ENCODE measurements at regions not wholly inside any gene's neighbourhood (a gene's known extent, or its start where the extent isn't known, plus 50 kb on each side); places are given as distances from the start of the nearest gene placed in this dataset.

DNA sequence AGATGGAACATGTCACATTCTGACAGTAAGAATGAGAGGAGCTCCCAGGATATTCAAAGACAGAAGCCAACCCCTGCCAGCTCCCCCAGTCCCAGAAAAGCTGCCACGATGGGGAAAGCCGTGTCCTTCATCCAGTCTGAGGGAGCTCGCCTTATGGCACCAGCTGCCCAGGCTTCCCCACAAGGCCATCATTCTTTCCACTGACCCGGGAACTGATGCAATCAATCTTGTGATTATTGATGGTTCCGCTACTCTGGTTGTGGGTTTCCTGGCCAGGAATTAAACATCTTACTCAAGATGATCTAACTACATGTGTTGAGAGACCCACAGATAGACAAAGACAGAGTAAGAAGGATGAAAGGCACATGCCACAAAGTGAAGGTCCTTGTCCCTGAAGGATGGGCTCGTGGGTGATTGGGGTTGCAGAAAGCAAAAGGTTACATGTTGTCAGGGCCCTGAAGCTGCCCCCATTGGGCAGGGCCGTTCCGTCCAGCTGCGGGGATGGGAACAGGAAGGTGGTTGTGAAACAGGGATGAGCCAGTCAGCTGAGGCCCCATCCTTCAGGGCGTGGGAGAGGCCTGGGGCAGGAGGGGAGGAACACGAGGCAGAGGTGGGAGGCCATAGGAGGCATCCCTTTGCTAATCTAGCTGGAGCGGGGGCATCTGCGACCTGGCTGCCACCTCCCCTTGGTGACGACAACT lies 127.6 kb downstream of the OAT start:
- H3K4me3 ChIP-seq (ENCODE audit: low read length), result no peak overlapping the region
- no peak for DNase-seq (ENCODE audit: low read depth, low spot score)

DNA sequence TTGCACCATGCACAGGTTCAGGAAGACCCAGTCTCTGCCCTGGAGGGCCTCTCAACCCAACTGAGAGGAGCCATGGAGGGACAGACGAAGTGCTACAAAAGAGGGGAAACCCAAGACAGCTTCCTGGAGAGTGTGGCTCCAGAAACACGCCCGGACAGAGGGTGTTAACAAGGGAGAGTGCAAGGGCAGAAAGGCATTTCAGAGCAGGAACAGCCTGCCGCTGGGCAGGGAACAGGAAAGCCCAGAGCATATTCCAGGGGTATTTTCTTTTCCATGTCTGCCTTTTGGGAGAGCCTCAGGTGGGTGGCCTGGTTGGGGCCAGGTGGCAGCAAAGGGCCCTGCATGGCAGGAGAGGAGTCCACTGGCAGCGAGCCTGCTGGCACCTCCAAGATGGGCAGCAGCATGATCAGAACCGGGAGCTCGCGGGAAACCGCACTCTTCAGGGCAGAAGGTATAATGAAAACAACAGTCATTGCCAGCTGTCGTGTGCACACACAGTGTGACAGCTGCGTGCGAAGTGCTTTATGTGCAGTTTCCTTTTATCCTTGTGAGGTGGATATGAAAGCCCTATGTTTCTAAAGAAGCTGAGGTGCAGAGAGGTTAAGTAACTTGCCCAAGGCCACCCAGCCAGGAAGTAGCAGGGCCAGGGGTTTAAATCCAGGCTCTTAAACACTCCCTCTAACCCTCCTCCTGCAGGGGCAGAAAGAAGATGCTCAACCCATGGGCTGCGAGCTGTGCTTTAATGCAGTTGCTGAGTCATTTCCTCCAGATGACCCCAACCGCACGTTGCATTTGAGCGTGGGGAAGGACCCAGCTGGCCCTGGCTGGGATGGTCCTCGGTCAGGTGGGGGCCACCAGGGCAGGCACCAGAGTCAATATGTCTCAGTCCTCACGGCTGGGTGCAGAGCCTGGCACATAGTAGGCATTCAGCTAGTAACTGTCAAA lies 128.6 kb downstream of the OAT start:
- no peak overlapping the region for H3K4me3 ChIP-seq (ENCODE audit: low read length)
- DNase-seq (ENCODE audit: low read depth, low spot score), result peak; percentile 9

DNA sequence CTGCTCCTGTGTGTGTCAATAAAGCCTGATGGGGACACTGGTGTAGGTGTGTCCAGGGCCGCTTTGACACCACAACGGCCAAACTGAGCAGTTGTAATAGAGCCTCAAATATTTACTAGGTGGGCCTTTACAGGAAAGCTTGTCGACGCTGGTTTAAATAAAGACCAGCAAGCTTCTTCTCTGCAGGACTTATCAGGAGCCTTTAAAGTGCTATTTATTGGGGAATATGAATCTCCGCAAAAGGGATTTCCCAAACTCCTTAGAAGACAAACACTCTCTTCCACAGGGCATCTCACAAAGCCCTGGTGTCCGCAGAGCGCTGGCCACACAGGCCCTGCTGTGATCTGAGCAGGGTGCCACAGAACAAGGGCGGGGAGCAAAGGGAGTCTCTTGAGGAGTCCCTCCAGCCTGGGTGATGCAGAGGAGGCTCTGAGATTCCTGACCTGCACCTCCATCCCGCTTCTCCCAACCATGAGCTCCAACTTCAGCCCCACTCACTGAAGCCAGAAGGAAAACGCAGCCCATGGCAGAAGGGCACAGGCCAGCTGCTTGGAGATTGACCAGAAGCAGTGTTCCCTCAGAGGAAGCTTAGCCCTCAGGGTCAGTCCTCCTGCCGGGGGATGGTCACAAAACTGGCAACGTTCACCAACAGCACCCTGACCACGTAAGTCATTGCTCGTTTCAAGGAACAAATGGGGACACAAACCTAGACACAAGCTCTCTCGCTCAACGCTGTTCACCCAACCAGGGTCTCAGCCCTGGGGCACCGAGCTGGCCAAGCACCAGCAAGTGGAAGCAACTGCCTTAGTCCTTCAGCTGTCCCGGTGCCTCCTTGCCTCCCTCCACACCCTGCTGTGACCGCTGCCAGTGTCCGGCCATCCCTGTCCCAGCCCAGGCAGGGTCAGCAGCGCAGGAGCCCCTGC lies 129.5 kb downstream of the OAT start:
- H3K4me3 ChIP-seq (ENCODE audit: low read length), result no peak overlapping the region
- DNase-seq (ENCODE audit: low read depth, low spot score), result no peak

DNA sequence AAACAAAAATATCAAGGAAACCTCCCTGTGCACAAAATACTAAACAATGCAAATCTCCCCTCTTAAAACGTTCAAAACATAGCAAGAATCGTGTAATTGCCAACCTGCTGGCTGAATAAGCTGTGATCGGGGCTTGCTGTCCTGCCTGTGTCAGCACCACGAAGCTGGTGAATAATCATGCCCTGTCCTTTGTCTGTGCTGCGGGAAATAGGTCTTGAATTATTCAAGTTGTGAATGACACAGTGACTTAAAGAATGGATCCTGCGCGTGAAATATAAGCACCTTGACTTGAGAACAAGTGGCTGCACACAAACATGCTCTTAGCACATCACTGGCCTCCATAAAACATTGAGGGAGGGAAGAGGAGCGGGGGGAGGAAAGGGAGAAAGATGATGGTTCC lies 130.2 kb downstream of the OAT start:
- H3K4me3 ChIP-seq (ENCODE audit: low read length), result no peak overlapping the region
- DNase-seq (ENCODE audit: low read depth, low spot score), result no peak

DNA sequence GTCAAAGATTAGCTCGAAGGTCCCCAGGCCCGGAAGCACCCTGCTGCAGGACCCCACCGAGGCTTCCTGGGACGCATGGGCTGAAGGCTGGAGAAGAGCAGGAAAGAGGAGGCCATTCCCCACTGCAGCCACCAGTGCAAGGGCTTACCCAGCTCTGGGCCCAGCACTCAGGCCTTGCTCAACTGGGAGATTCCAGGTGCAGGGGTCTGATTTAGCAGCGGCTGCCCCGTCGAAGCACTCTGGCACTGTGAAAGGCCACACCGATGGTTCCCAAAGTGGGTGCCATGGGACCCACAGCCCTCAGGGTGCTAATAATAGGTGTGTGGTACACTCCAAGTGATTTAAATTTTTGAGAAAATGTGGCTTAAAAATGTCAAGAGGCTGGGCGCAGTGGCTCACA lies 130.9 kb downstream of the OAT start:
- no peak for DNase-seq (ENCODE audit: low read depth, low spot score)
- no peak overlapping the region for H3K4me3 ChIP-seq (ENCODE audit: low read length)

DNA sequence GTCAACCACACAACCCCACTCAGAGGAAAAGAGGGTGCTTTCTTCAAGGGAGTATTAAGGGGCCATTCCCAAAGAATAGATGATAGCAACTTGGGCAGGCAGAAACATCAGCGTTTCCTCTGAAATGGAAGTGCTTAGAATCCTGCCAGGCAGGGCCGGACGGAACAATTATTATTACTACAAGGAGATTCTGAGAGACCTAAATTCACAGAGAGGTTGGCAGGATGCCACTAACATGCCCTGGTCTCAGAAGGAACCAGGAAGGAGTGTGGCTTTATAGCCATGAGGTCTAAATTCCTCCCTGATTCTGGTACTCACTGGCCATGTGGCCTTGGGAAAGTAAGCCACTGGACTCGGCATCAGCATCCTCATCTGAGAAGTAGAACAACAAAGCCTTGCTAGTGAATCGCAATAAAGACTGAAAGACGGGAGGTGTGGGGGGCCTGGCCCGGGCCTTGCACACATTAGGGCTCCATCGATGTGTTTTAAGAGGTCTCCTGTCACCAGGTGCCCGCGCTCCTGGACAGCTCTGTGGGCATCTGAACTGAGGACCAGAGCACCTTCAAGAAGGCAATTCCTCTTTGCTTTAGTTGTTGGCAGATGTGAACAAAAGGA lies 131.5 kb downstream of the OAT start:
- no peak for DNase-seq (ENCODE audit: low read depth, low spot score)
- H3K4me3 ChIP-seq (ENCODE audit: low read length), result no peak overlapping the region

DNA sequence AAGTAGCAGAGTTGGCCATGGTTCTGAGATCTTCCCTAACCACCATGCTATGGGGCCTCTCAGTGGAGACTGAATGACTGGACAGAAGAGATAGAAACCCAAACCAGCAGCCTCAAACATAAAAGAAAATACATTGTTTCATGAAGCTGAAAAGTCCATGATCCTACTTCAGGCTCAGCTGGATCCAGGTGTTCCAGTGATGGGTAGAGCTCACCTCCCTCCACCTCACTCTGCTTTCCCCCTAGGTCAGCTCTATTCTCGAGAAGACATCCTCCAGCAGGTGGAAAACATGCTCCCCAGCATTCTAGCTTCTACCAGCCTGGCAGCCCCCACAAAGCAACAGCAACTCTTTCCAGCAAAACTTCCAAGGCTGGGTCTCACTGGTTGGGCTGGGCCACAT lies 132.1 kb downstream of the OAT start:
- no peak for DNase-seq (ENCODE audit: low read depth, low spot score)
- H3K4me3 ChIP-seq (ENCODE audit: low read length), result no peak overlapping the region

DNA sequence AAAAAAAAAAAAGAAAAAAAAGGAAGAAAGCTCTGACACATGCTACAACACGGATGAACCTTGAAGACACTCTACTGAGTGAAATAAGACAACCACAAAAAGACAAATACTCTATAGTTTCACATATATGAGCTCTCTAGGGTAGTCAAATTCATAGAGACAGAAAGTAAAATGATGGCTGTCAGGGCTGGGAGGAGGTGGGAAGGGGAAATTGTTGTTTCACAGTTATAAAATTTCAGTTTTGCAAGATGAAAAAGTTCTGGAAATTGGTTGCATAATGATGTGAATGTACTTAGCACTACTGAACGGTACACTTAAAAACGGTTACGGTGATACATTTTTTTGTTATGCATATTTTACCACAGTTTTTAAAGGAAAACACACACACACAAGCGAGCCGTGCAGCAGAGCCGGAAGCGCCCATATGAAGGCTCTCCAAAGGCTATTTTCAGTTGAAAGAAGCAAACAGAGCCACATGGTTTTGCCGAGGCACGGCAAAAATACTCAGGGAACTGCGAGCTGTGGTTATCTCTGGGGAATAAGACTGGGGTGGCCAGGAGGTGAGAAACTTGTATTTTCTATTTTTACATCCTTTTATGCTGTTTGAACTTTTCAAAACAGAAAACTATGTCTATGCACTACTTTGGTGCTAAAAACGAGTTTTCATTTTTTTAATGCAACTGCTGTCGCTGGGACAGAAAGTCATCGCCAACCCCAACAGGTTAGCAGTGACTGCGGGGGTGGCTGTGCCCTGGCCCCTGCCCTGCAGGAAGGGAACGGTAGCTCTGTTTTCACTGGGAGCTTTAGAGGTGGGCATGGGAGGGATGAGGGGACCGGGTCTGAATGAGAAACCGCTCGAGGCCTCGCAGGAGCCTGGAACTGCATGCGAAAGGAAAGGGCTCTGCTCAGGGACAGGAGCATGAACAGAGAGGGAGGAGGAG lies 132.9 kb downstream of the OAT start:
- H3K4me3 ChIP-seq (ENCODE audit: low read length), result no peak overlapping the region
- DNase-seq (ENCODE audit: low read depth, low spot score), result no peak

DNA sequence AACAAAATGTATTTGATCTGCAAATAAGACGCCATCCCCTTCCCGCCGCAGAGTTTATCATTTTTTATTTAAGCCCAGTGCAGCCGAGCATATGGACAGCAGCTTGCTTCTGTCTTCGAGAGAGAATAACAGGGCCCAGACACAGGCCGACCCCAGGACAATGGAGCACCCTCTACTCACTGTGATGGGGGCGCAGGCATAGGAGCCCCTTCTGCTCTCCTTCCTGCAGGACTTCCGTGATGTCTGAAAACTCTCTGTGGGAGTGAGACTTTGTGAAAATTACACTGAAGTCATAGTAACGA lies 134.8 kb downstream of the OAT start:
- H3K4me3 ChIP-seq (ENCODE audit: low read length), result no peak overlapping the region
- no peak for DNase-seq (ENCODE audit: low read depth, low spot score)

DNA sequence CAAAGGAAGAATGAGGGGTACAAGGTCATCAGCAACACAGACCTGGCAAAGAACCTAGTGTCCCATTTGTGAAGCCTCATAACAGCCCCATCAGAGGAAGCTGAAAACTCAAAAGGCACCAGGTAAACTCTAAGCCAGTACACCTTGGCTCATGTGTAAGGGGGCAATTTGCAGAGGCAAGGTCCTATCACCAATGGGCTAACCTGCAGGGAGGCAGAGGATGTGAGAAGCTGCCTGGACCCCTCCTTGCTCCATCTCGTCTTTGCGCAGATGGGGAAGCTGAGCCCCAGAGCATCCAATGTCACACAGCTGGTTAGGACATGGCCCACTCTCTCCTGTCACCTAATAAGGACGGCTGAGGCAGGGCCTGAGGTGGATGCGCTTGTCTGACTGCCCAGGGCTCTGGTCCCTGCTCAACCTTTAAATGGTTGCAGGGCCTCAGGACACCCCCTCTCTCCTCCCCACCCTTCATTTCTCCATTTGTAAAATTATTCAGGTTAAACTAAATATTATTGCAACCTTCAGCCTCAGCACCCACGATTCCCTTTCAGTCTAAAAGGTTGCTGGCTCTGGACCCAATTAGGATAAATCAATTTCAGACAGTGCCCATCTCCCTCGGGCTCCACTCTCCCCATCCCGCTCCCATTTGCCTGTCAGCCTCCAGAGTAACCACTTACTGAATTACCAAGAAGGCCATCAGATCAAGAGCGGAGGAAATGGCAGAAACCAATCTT lies 135.3 kb downstream of the OAT start:
- H3K4me3 ChIP-seq (ENCODE audit: low read length), result no peak overlapping the region
- no peak for DNase-seq (ENCODE audit: low read depth, low spot score)

DNA sequence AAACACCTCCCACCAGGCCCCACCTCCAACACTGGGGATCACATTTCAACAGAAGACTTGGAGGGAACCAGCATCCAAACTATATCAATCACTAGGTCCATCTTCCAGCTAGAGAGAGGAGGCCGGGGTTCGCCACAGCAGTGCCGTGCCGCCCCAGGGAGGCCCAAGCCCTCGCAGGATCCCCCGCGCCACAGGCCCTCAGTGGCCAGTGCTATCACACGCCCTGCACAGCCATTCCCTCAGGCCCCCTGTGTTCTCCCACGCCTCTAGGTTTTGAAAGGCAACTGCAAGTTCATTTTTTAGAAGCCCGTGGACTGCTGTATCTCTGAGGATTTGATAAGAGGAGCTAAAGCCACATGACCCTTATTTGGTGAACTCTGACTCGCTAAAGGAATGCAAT lies 136.4 kb downstream of the OAT start:
- no peak overlapping the region for H3K4me3 ChIP-seq (ENCODE audit: low read length)

DNA sequence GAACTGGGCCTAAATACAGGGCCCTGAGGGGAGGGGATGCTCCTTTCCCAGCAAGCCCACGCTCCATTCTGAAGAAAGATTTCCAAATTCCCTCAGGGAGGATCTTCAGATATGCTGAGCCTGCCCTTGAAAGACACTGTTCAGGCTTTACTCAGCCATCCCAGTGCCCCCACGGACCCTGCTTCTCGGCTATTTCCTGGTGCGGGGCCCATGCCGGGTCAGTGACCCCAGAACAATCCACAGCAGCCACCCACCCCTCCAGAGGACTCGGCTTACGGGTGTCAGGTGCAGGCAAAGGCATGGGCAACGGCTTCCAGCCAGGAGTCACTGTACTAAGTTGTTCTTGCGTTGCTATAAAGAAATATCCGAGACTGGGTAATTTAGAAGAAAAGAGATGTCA lies 137.1 kb downstream of the OAT start:
- DNase-seq (ENCODE audit: low read depth, low spot score), result no peak
- H3K4me3 ChIP-seq (ENCODE audit: low read length), result no peak overlapping the region

More for the DNA sequence above, 136.4 kb downstream of the OAT start:
- no peak for DNase-seq (ENCODE audit: low read depth, low spot score)

DNA sequence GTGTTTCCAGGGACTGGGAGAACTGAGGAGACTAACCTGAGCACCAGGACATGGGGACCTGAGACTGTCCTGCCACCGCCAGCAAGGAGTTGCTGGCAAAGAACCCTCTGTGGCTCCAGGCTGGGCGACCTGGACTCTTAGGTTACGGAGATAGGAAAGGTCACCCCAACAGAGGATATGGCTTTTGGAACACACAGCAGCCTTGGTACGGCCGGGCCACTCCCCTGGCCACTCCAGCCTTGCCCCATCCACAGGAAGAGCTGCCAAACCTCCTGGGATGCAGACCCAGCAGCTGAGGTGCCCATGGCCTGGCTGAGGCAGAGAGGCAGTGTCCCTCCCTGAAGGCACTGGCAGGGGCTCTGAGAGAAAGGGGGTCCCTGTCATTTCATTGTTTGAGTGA lies 137.8 kb downstream of the OAT start:
- DNase-seq (ENCODE audit: low read depth, low spot score), result no peak

DNA sequence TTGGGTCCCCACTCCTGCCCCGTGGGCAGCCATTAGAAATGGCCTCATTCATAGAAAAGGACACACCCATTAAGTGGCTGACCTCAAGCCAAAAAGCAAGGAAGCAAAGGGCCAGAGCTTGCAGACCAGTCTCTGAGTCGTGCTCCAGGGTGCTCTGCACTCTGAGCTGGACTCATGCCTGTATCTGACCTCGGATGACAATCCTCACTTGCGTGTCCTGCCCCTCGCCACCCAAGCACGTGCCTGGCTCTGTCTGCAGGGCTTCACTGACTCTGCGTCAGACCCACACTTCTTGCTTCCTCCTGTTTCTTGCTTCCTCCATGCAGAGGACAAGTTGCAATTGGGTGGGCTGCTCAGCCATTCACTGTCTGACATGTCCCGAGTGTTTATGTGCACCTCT lies 138.8 kb downstream of the OAT start:
- no peak overlapping the region for H3K4me3 ChIP-seq (ENCODE audit: low read length)
- no peak for DNase-seq (ENCODE audit: low read depth, low spot score)

More for the DNA sequence above, 137.8 kb downstream of the OAT start:
- H3K4me3 ChIP-seq (ENCODE audit: low read length), result no peak overlapping the region

DNA sequence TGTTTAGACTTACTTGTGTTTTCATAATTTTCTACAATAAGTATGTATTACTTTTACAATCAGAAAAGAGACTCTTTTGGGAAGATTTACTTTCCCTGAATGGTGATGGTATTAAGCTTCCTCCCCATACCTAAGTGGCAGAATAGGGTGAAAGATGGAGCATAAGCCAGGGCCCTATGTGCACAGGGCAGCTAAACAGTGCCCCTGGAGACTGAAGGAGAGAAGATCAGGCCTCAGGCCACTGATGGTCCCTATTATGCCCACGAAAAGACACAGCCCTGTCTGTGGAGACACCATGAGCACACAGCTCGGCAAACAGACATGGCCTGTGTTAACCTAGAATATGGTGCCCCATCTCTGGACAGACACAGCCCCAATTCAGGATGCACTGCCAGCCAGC lies 139.4 kb downstream of the OAT start:
- no peak for DNase-seq (ENCODE audit: low read depth, low spot score)

DNA sequence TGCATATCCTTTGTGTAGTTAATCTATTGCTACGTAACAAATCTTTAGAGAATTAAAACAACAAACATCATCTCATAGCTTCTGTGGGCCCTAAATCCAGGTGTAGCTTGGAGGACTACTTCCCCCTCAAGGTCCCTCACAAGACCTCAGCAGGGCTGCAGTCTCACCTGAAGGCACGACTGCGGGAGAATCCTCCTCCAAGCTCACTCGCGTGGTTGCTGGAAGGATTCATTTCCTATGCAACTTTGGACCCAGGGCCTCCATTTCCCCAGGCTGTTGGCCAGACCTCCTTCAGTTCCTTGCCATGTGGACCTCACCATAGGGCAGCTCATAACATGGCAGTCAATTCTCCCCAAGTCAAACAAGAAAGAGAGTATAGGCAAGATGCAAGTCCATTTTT lies 140.4 kb downstream of the OAT start:
- no peak overlapping the region for H3K4me3 ChIP-seq (ENCODE audit: low read length)
- DNase-seq (ENCODE audit: low read depth, low spot score), result no peak

More for the DNA sequence above, 139.4 kb downstream of the OAT start:
- no peak overlapping the region for H3K4me3 ChIP-seq (ENCODE audit: low read length)

DNA sequence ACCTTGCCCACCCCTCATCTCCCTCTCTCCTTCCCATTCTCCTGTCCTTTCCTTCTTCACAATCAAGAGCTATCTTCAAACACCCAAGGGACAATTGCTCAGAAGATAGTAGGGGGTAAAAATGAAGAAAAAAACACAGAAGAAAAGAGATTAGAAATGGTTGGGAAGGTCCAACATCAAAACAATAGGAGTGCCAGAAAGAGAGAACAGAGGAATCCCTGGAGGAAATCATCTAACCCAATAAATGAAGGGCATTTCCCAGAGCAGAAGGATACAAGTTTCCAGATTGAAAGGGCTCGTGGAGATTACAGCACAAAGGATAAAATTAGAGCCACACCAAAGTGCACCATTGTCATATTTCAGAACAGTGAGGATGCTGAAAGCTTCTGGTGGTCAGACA lies 145.6 kb downstream of the OAT start:
- DNase-seq (ENCODE audit: low read depth, low spot score), result no peak
- H3K4me3 ChIP-seq (ENCODE audit: low read length), result no peak overlapping the region

DNA sequence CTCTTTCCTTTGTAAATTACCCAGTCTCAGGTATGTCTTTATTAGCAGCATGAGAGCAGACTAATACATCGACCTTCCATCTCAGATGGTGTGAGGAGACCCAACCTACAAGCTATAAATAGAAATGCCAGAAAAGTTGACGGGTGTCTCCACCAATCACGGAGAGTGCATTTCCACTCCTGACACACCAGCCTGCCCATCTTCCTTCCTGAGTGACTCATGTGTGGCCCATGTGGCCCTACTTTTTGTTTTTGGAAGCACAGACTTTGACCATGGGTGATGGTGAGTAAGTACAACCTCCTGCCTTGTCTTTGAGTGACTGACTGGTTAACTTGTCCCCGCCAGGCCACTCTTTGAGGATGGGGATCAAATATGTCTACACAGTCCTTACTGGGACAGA lies 147.0 kb downstream of the OAT start:
- no peak for DNase-seq (ENCODE audit: low read depth, low spot score)
- no peak overlapping the region for H3K4me3 ChIP-seq (ENCODE audit: low read length)

Measured in Jurkat, Clone E6-1 (cell line).